ENCODE measurements at regions not wholly inside any gene's neighbourhood (a gene's known extent, or its start where the extent isn't known, plus 50 kb on each side); places are given as distances from the start of the nearest gene placed in this dataset.
A peak's percentile ranks its signal among the peaks of the same experiment; 100 is the strongest.

DNA sequence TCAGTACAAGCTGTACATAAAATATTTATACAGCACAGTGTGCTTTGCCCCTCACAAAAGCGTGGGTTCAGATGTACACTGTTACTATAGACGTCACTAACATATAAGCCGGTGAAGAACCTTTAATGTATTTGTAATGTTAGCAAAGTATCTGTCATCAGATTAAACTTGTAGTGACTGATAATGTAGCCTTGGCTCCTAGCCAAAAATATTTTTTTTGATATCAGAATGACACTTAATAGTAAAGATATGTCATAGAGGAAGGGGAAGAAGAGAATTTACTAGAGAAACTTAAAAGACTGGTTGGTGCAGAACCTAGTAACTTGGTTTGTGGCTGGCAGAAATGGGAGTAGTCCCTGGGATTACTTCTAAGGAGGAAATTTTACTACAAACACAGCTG, 258.7 kb upstream of the DMRT1 start:
- FAIRE-seq, result no peak
- DNase-seq (ENCODE audit: low spot score in 2 of 2), result no peak

GRCh38 chr9:587527-587926, 254.0 kb upstream of the DMRT1 start:
- FAIRE-seq (no peak), DNase-seq (ENCODE audit: low spot score in 2 of 2) (no peak)

- FAIRE-seq, result no peak
- DNase-seq (ENCODE audit: low spot score in 2 of 2), result no peak
Measured at GRCh38 chr9:588981-589380, 252.5 kb upstream of the DMRT1 start.

DNA sequence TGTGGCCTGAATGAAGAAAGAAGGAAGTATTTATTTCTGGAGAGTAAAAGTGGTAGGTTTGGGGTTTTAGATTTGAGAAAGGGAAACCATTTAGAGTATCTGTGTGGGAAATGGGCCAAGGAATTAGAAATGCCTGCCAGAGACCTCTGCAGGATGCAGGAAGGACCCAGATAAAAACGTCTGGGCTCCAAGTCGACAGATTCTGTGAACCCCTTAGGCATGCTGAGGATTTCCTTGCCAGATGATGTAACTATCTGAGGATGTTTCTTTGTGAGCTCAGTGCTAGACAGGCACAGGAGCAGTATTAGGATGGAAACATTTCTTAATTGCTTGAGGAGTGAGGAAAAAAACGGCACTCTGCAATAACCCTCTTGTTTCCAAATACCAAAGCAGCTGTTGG, 251.8 kb upstream of the DMRT1 start:
- DNase-seq (ENCODE audit: low spot score in 2 of 2), result no peak
- FAIRE-seq, result no peak

DNA sequence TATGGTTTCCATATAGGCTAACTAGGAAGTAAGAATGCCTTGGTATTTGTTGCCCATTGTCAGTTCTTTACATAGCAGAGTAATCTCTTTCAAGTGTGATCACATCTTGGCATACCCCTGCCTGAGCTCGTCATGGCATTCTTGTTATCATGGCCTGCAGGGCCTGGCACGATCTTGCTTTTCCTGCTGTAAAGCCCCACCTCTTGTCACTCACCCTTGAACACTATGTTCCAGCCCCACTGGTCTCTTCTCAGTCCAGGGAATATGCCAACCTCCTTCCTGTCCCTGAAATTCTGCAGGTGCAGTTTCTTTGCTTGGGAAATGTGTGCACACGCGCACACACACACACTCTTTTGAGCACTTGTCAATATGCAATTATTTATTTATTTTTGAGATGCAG, 250.2 kb upstream of the DMRT1 start:
- no peak for FAIRE-seq
- DNase-seq (ENCODE audit: low spot score in 2 of 2), result no peak

DNA sequence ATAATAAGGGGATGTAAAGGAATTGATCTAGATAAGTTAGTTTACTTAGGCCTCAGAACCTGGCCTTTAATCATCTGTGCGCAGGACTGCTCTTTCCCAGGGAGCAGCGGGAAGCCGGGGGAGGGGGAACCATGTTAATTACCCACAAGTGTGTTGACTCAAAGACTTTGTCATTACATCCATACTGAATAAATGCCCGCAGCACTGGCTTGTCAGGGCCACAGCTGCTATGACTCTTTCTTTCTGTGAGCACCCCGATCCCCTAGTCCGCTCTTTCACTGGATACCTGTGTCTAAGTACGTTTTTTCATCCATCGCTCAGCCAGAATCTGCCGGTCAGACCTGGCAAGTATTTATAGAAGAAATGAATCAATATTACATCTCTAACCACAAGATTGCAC, 249.3 kb upstream of the DMRT1 start:
- no peak for DNase-seq (ENCODE audit: low spot score in 2 of 2)
- FAIRE-seq, result no peak

DNA sequence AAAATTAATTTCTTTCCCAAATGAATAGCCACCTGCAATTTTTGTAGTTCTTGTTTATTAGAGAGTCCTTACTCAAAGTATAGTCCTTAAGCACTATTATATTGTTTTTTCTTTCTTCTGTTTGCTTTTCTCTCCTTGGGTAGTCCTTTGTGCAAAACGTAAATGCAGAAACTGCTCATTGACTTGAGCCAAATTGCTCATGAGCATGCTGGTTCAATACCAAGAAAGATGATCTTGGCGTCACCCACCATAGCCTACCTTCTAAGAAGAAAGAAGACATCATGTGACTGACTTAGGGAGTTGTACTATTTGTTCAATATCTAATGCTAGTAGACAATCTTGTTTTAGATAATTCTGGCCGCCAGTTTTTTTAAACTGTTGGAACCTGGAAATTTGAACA, 248.8 kb upstream of the DMRT1 start:
- FAIRE-seq, result no peak
- no peak for DNase-seq (ENCODE audit: low spot score in 2 of 2)

- FAIRE-seq (no peak), DNase-seq (ENCODE audit: low spot score in 2 of 2) (no peak)
Measured at GRCh38 chr9:593809-594208, 247.7 kb upstream of the DMRT1 start.

- FAIRE-seq, result no peak
- no peak for DNase-seq (ENCODE audit: low spot score in 2 of 2)
Measured at GRCh38 chr9:596703-597102, 244.8 kb upstream of the DMRT1 start.

DNA sequence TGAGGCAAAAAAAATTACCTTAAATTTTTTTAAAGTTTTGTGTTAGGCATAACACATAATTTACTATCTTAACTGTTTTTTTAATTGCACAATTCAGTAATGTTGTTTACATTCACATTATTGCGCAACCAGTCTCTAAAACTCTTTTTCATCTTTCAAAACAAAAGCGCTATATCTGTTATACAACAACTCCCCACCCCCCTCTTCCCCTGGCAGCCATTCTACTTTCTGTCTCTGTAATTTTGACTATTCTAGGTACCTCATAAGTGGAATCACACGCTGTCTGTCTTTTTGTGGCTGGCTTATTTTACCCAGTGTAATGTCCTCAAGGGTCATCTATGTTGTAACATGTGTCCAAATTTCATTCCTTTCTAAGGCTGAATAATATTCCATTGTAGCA, 241.5 kb upstream of the DMRT1 start:
- FAIRE-seq, result no peak
- DNase-seq (ENCODE audit: low spot score in 2 of 2), result no peak

GRCh38 chr9:602716-603115, 238.8 kb upstream of the DMRT1 start:
- DNase-seq (ENCODE audit: low spot score in 2 of 2), result no peak
- FAIRE-seq, result no peak

DNA sequence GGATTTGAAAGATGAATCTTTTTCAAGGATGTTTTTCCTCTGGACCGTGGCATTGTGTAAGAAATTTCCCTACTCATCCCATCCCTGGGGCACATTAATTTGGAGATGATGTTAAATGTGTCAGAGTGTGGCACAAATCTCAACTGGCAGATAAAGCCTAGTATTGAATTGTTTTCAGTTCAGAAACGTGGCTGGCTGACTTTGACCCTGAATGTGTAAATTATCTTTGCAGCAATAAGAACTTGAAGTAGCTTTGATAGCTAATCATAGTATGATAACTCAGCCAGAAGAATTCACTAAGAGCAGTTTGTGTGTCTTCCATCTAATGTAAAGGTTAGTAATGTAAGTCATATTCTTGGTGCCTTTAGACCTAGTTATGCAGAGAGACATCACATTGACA, 238.4 kb upstream of the DMRT1 start:
- FAIRE-seq, result no peak

DNA sequence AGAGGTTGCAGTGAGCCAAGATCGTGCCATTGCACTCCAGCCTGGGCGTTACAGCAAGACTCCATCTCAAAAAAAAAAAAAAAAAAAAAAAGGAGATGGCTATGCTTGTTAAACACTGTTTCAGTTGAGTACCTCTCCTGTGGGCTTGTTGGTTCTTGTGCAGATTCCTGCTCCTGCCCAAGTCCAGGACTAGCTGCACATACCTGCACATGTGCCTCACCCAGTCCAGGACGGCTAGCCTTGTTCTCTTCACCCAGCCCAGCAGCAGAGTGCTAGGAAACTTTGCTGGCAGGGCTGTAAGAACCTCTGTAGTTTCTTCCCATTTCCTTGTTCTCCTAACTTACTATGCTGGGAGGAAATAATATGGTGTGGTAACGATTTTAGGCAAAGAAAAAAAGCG, 234.1 kb upstream of the DMRT1 start:
- DNase-seq (ENCODE audit: low spot score in 2 of 2) (no peak), FAIRE-seq (no peak)

More for the DNA sequence above, 238.4 kb upstream of the DMRT1 start:
- DNase-seq (ENCODE audit: low spot score in 2 of 2), result no peak

DNA sequence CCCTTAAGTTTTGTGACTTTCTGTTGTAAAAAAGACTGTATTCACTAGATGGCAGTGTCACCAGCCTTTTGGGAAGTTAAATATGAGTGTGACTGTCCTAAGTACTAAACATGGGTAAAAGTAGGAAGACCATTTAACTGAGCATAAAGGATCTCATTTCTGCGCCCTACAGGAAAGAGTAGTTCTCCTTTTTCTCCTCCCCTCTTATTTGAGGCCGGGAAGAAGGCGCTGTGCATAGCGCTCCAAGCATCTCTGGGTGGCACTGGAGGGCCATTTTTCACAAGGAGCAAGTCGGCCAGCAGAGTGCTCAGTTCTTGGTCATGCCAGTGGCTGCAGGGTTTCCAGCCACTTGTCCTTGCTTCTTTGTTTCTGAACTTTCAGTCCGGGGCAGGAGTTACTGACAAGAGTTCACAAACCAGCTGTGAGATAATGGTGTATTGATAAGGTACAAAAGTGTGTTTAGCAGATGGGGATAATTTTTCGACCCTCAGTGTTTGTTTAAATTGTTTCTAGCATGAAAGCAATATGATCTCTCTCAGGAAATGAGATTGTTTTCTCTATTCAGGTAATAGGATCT, 227.6 kb upstream of the DMRT1 start:
- peak; percentile 53 to 62 for DNase-seq (ENCODE audit: low spot score in 2 of 2)
- peak; percentile 76 for FAIRE-seq

DNA sequence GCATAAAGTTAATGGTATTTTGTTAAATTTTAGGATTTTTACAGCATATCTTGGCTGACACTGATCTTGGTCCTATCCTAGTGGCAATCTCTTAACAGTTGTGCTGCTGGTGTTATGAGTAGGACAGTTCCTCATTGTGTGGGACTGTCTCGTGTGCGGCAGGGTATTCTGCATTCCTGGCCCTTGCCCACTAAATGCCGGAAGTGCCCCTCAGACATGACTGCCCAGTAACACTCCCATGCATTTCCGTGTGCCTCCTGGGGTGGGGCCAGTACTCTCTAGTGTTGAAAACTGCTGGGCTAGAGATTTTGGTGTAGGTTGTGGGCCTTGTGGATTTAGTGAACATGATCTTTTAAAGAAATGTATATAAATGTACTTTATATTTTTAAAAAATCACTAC, 227.1 kb upstream of the DMRT1 start:
- FAIRE-seq (no peak), DNase-seq (ENCODE audit: low spot score in 2 of 2) (no peak)

DNA sequence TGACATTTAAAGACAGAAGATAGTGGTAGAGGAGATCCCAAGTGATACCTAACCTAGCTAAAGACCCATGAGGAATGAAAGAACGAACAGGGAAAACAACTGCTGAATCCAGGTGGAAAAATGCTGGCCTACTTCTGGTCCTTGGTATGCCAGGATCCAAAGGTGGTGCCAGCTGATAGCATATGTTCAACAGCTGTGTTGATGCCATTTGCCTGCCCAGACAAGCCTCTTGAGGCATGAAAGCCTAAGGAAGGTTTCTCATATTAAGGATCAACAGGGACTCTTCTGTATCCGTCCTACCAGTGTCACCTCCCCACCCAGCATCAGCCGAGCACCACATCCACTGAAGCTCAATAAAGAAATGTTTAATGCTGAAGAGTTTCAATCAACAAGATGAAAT, 225.7 kb upstream of the DMRT1 start:
- FAIRE-seq (no peak), DNase-seq (ENCODE audit: low spot score in 2 of 2) (no peak)

DNA sequence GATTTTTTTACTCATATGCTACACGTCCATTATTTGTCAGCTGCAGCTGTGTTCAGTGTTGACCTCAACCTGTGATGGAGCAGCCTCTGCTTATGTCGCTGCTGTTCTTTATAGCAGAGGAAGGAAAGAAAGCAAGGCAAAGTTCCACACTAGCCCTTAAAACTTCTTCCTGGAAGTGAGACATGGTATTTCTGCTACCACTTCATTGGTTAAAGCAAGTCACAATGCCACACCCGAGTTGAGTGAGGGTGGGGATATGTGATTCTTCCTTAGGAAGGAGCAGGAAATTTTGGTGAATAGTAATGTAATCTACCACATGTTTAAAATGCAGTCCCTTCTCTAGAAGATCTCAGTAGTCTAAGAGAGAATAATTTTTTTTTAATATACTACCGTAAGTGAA, 224.8 kb upstream of the DMRT1 start:
- FAIRE-seq (no peak), DNase-seq (ENCODE audit: low spot score in 2 of 2) (no peak)

GRCh38 chr9:617445-618085, 223.9 kb upstream of the DMRT1 start:
- DNase-seq (ENCODE audit: low spot score in 2 of 2) (no peak), FAIRE-seq (no peak)

DNA sequence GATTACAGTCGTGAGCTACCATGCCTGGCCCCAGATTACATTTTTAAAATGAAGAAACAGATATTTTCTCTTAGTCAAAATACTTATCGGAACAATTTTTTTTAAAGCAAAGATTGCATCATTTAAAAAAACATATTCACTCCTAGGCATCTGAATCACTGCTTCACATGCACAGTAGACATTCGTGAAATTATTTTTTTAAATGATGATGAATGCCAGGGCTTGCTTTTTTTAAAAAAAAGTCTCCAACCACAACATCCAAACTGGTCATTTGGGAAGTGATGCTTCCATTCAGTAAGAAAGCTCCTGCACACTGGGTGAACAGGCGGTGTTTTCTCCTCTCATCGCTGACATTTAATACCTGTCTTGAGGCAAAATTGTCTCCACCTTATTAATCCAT, 223.0 kb upstream of the DMRT1 start:
- FAIRE-seq, result no peak
- no peak for DNase-seq (ENCODE audit: low spot score in 2 of 2)

DNA sequence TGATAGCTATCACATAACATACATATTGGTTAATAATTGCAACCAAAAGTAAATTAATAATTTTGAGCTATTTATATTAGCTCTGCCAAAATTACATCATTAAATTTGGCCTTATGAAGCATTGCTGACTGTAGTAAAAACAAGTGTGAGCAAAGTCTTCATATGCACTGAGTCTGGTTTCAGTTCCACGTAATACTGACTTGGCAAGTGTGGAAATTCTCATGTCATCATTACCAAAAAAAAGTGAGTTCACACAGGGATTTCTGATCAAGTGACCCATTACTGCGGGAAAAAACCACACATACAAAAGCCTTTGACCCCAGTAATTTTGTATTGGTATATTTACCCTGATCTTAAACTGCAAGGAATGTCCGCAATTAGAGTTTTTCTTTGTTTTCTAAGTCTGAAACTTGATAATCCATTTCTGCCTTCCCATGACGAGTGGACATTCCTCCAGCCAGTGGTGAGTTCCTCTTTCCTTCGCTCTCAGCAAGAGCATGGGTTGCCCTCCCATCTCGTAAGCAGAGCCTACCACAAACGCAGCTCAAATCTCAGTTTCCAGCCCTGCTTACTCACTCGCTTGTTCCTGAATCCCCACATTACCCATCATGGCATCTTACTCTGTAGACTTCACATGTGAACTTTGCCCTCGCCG, 220.2 kb upstream of the DMRT1 start:
- DNase-seq (ENCODE audit: low spot score in 2 of 2) (no peak), FAIRE-seq (no peak)

- DNase-seq (ENCODE audit: low spot score in 2 of 2), result no peak
- FAIRE-seq, result no peak
Measured at GRCh38 chr9:624935-625500, 216.5 kb upstream of the DMRT1 start.

DNA sequence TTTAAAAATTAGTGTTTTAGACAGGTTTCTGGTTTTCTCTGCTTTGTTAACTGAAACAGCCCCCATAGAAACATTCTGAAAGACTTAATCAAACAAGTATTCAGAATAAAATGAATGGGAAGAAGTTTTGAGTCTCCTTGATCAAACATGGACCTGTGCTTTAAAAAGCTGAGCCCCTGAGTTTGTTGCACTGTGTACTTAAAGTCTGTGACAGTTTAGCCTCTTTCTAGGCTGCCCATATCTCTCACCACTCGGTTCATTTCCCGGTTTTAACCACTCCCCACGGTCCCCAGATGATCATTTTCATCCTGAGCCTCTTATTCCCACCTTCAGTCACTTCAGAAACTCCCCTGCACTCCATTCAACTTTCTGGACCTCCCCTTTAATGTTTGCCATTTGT, 215.9 kb upstream of the DMRT1 start:
- DNase-seq (ENCODE audit: low spot score in 2 of 2), result no peak
- FAIRE-seq, result no peak
